GM04503 (cell line): ENCODE measurements at regions not wholly inside any gene's neighbourhood (a gene's known extent, or its start where the extent isn't known, plus 50 kb on each side); places are given as distances from the start of the nearest gene placed in this dataset.

Source experiments
- DNase-seq: peaks from one replicate; pipeline ENCODE4 v3.0.0-alpha.2; 2012; ENCODE audit warnings: low read depth

DNA sequence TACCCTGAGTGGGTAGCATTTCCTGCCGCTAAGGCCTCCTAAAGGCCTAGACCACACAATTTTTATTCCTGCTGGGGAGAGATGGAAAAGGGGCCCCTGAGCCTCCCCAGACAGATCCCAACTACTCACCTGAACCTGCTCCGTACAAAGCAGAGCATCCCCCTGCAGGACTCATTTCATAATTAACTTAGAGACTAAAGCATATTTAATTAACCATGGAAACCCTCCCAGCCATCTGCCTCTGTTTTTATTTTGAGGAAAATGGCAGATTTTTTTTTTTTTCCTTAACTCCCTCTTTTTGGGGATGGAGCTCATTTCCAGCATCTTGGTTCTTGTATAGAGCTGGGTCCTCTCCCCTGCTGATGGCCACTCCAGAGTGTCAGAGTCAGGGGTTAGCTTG lies 96.5 kb upstream of the CRHR1 start:
- DNase-seq, result no peak

GRCh38 chr17:45688353-45688752 lies 95.8 kb upstream of the CRHR1 start:
- DNase-seq, result no peak

DNA sequence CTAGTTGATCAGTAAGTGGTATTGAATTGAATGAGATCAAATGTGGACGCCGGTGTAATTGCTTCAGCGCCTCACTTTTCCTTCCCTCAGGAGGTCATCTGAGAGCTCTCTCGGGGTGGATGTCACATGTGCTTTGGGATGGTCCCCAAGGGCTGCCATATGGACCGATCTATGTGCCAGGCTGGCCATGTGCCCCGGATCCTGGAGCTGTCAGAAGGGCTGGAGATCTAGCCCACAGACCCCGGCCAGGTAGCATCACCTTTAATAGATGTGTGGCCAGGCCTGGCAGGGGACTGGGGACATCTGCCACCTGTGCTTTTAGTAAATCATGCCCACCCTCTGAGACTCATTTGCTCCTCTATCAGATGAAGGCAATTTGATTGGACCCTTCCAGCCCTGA lies 95.3 kb upstream of the CRHR1 start:
- DNase-seq, result no peak

DNA sequence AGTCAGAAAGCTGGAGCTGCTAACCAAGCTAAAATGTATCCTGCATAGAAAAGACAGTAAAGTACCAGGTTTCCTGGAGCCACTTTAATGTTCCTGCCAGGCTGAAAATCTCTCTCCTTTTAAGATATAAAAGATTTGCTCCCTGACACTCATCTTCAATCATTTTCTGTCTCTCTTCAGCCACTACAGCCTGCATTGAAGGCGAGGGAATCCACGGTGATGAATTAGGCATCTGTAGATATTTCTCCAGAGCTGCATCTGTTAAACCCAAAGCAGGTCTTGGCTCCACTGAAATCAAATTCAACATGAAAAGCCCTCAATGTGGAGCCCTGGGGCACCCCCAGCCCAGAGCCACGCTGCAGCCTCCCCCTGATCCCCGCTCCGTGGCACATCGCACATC lies 94.7 kb upstream of the CRHR1 start:
- no peak for DNase-seq

DNA sequence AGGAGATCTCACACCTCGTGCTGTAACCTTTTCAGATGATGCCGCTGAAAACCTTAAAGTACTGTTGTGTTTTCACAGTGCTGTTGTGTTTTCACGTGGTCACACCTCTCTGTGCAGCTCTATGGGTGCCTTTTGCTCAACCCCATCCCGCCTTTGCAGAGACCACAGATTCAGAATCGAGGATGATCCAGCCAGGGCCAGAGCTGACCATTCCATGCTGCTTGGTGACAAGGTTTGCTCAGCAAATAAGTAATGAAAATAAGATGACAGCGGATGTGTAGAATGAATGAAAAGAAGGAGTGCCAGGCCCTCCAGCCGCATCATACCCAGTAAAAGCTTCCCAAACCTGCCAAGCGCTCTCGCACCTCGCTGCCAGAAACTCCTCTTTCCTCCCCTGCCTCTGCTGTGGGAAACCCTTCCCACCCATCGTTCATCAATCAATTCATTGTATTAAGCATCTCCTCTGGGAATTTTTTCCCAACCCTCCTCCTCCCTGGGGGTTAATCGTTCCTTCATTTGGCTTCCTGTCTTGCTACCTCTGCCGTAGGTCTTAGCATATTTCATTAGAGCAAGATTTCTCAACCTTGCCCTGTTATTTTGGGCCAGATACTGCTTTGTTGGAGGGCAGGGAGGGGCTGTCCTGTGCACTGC lies 93.4 kb upstream of the CRHR1 start:
- DNase-seq, result no peak

DNA sequence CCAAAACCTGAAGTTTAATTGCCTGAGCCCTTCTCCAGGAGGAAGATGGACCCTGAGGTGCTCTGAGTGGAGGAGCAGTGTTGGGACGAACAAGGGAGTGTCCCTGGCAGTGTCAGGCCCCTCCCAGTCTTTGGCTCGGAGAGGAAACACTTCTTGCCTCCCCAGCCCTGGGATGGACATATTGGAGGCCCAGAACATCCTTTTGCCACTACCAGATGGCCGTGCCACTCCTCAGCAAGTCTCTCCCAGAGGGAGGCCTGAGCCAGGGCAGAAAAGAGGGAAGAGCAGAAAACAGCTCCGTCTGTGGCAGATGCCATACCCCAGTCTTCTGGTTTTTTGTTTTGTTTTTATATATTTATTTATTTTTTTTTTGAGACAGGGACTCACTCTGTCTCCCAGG lies 91.5 kb upstream of the CRHR1 start:
- no peak for DNase-seq

GRCh38 chr17:45693792-45694191 lies 90.3 kb upstream of the CRHR1 start:
- no peak for DNase-seq

GRCh38 chr17:45696442-45696841 lies 87.7 kb upstream of the CRHR1 start:
- DNase-seq, result no peak

GRCh38 chr17:45697076-45697475 lies 87.0 kb upstream of the CRHR1 start:
- DNase-seq, result no peak

GRCh38 chr17:45700171-45701090 lies 83.7 kb upstream of the CRHR1 start:
- no peak for DNase-seq

DNA sequence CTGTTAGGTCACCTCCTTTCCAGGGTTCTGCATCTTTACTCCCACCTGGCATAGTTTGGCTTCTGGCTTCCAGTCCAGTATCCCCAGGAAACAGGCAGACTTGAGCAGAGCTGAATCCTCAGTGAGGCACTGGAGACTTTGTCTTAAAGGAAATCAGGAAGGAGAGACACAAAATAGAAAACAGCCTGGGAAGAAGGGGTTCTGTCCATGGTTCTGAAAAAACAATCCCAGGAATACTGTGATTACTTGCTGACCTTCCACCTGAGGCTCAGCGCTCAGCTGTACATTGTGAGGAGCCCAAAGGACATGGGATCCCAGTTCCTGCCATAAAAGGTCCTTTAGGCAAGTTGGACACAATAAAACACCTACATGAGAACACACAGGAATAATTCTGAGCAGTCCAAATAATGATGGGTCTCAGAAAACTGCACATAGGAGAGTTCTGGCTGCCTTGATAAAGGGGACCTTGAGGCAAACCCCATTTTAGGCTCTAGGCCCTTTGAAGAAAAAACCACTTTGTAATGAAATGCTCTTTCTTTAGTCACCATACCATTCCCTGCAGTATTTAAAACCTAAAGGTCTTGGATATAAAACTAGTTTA lies 81.4 kb upstream of the CRHR1 start:
- no peak for DNase-seq

GRCh38 chr17:45703348-45703747 lies 80.8 kb upstream of the CRHR1 start:
- no peak for DNase-seq

GRCh38 chr17:45703806-45704205 lies 80.3 kb upstream of the CRHR1 start:
- DNase-seq, result no peak

- no peak for DNase-seq
Observed at GRCh38 chr17:45704251-45704650, 79.9 kb upstream of the CRHR1 start.

DNA sequence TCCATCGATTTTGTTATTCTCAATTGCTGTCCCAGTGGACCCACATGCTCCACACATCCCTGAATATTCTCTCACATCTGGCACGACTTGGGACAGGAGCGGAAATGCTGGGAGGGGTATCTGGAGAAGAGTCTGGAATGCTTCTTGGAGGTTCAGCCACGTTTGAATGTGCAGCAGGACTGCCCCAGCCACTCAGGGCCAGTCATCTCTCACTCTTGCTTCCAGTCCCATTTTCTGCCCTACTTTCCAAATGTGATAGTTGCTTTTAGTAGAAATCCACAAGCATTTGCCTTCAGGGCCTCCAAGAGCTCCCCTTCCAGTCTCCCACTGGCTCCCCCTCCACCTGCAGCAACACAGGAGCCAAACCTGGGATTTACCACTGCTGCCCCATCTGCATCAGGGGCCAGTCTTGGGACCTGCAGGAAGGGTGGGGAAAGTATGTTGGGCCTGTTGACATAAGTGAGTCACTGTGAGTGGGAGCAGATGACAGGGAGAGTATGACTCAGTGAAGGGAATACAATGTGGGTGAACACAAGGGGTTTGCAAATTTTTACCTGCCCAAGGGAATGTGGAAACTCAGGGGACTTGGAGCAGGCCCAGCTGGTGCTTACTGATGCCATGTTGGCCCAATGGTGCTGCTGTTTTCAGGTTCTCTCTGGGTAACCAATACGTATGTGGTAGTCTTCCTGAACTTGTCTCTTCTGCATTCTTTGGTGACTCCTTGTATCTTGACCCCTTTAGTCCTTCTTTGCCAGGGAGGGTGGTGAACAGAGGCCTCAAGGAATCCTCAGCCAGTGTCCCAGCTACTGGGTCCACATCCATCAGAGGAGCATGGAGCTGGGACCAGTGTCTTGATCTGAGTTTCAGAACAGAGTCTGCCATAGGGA lies 78.8 kb upstream of the CRHR1 start:
- DNase-seq, result no peak

DNA sequence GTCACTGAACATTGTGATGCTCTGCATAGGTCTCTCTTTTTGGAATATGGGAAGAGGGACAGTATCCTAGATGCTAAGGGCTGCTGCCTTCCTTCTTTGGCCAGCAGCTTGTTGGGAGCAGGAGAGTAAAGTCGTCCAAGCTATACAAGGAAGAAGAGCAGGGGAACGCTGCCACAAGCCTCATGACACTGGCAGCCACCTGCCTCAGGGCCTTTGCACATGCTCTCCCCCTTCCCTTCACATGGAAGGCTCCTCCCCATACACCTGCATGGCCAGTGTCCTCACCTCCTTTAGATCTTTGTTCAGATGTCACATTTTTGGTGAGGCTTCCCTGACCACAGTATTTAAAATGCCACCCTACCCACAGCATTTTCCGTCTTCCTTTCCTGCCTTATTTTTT lies 78.1 kb upstream of the CRHR1 start:
- no peak for DNase-seq

DNA sequence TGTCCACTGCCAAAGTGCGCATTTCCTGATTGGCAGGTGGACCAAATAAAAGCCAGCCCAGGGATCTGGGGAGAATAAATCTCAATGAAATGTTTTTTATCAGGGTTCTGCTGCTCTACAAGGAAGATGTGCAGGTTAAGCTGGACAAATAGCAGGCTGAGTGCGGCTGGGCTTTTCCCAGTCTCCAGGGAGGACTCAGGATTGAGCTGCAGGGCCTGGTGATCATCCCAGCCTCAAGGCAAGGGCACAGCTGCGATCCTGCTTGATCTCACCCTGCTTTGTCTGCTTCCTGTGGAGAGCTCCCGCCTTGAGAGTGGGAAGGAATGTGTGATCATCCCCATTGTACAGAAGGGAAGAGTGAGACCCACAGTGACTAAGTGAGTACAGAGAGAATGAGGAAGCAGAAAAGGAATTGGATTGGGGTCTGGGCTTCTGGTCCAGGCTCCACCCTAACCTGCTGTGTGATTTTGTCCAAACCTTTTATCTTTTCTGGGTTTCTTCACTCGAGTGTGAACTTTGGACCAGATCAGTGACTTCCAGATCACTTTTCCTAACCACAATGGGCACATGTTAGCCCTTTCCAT lies 75.3 kb upstream of the CRHR1 start:
- no peak for DNase-seq

- DNase-seq, result no peak
Observed at GRCh38 chr17:45709728-45710288, 74.3 kb upstream of the CRHR1 start.

- DNase-seq, result no peak
Observed at GRCh38 chr17:45715787-45716186, 68.3 kb upstream of the CRHR1 start.

GRCh38 chr17:45718791-45719190 lies 65.3 kb upstream of the CRHR1 start:
- no peak for DNase-seq

GRCh38 chr17:45719335-45720071 lies 64.6 kb upstream of the CRHR1 start:
- DNase-seq, result peak; percentile 44
